Muscle of leg (tissue), 3 donors: ENCODE measurements at regions not wholly inside any gene's neighbourhood (a gene's known extent, or its start where the extent isn't known, plus 50 kb on each side); places are given as distances from the start of the nearest gene placed in this dataset.
A peak's percentile ranks its signal among the peaks of the same experiment; 100 is the strongest.

Experiments
- DNase-seq: peaks from one replicate; pipeline ENCODE4 v3.0.0; 2013
- H3K27ac ChIP-seq: one replicate; pipeline ENCODE4 v1.5.1; 2013; ENCODE audit warnings: mild to moderate bottlenecking, low read length, control low read depth
- H3K27me3 ChIP-seq: one replicate; pipeline ENCODE4 v1.6.1; 2013; ENCODE audit warnings: low read length; ENCODE audit not compliant: control insufficient read depth, insufficient read depth
- H3K36me3 ChIP-seq: one replicate; pipeline ENCODE4 v1.6.1; 2013; ENCODE audit warnings: low read length; ENCODE audit not compliant: control insufficient read depth, insufficient read depth
- H3K4me1 ChIP-seq: one replicate; pipeline ENCODE4 v1.6.1; 2013; ENCODE audit warnings: low read length; ENCODE audit not compliant: control insufficient read depth, insufficient read depth
- H3K4me3 ChIP-seq: one replicate; pipeline ENCODE4 v1.5.1; 2013; ENCODE audit warnings: low read length, control low read depth
- H3K9me3 ChIP-seq: replicated peaks from 2 replicates; pipeline ENCODE4 v1.6.1; 2013; ENCODE audit warnings: low read depth, low read length; ENCODE audit not compliant: control insufficient read depth
- WGBS: methylation state at CpG from one replicate; pipeline ENCODE4 v1.1.5; 2013; ENCODE audit warnings: missing lambda C conversion rate; ENCODE audit not compliant: insufficient coverage; 5-methylcytosine and 5-hydroxymethylcytosine counted together

- WGBS: 0% methylated on average over 1 of the region's 3 CpGs
Observed at GRCh38 chr13:53342623-53343360, 314.2 kb downstream of the OLFM4 start.

GRCh38 chr13:53343361-53343744 lies 314.7 kb downstream of the OLFM4 start:
- Histone ChIP-seq H3K4me3 (no peak overlapping the region), H3K4me1 (no peaks in the 10 kb centered on the region), H3K27ac (no peak overlapping the region), H3K9me3 (no peaks in the 10 kb centered on the region), H3K36me3 (no peaks in the 10 kb centered on the region), H3K27me3 (no peaks in the 10 kb centered on the region)
- no CpG with 5 or more reads among the region's 1 CpG for WGBS
- DNase-seq: no peak

More at GRCh38 chr13:53342623-53343360, 314.2 kb downstream of the OLFM4 start:
- H3K36me3 ChIP-seq: no peaks in the 10 kb centered on the region
- H3K27me3 ChIP-seq: no peaks in the 10 kb centered on the region
- H3K4me3 ChIP-seq: no peak overlapping the region
- no peaks in the 10 kb centered on the region for H3K4me1 ChIP-seq
- no peak overlapping the region for H3K27ac ChIP-seq
- H3K9me3 ChIP-seq: no peaks in the 10 kb centered on the region
- no peak for DNase-seq

- no CpG with 5 or more reads among the region's 1 CpG for WGBS
- Histone ChIP-seq H3K4me3 (no peak overlapping the region), H3K9me3 (no peaks in the 10 kb centered on the region), H3K27ac (no peak overlapping the region), H3K27me3 (no peaks in the 10 kb centered on the region), H3K36me3 (no peaks in the 10 kb centered on the region), H3K4me1 (no peaks in the 10 kb centered on the region)
- no peak for DNase-seq
Observed at GRCh38 chr13:53351021-53351420, 322.4 kb downstream of the OLFM4 start.

- Histone ChIP-seq H3K4me1 (no peaks in the 10 kb centered on the region), H3K27ac (no peak overlapping the region), H3K27me3 (no peaks in the 10 kb centered on the region), H3K36me3 (no peaks in the 10 kb centered on the region), H3K4me3 (no peak overlapping the region), H3K9me3 (no peaks in the 10 kb centered on the region)
- no peak for DNase-seq
- 81% methylated on average over 3 of the region's 3 CpGs for WGBS
Observed at GRCh38 chr13:53357582-53357981, 329.0 kb downstream of the OLFM4 start.

- Histone ChIP-seq H3K9me3 (no peaks in the 10 kb centered on the region), H3K4me1 (no peaks in the 10 kb centered on the region), H3K27ac (no peak overlapping the region), H3K4me3 (no peak overlapping the region), H3K36me3 (no peaks in the 10 kb centered on the region), H3K27me3 (no peaks in the 10 kb centered on the region)
- no peak for DNase-seq
- no CpG with 5 or more reads among the region's 2 CpGs for whole genome bisulfite sequencing
Observed at GRCh38 chr13:53368948-53369347, 340.3 kb downstream of the OLFM4 start.

- H3K4me1 ChIP-seq: no peaks in the 10 kb centered on the region
- H3K27ac ChIP-seq: no peak overlapping the region
- no peaks in the 10 kb centered on the region for H3K36me3 ChIP-seq
- H3K9me3 ChIP-seq: no peaks in the 10 kb centered on the region
- no peaks in the 10 kb centered on the region for H3K27me3 ChIP-seq
- peak; percentile 10 for DNase-seq
- no CpG with 5 or more reads among the region's 1 CpG for WGBS
- H3K4me3 ChIP-seq: no peak overlapping the region
Observed at GRCh38 chr13:53379485-53379884, 350.9 kb downstream of the OLFM4 start.

- no peaks in the 10 kb centered on the region for H3K36me3 ChIP-seq
- 57% methylated on average over 1 of the region's 3 CpGs for WGBS
- H3K4me3 ChIP-seq: no peak overlapping the region
- no peak for DNase-seq
- no peaks in the 10 kb centered on the region for H3K27me3 ChIP-seq
- no peaks in the 10 kb centered on the region for H3K4me1 ChIP-seq
- no peaks in the 10 kb centered on the region for H3K9me3 ChIP-seq
- no peak overlapping the region for H3K27ac ChIP-seq
Observed at GRCh38 chr13:53382008-53382407, 353.4 kb downstream of the OLFM4 start.

- H3K4me1 ChIP-seq: no peaks in the 10 kb centered on the region
- no peak overlapping the region for H3K27ac ChIP-seq
- no peaks in the 10 kb centered on the region for H3K36me3 ChIP-seq
- WGBS: no CpG with 5 or more reads among the region's 2 CpGs
- no peak overlapping the region for H3K4me3 ChIP-seq
- no peak for DNase-seq
- no peaks in the 10 kb centered on the region for H3K9me3 ChIP-seq
- no peaks in the 10 kb centered on the region for H3K27me3 ChIP-seq
Observed at GRCh38 chr13:53398051-53398450, 369.4 kb downstream of the OLFM4 start.

GRCh38 chr13:53405616-53406015 lies 377.0 kb downstream of the OLFM4 start:
- WGBS: 84% methylated on average over 4 of the region's 8 CpGs
- Histone ChIP-seq H3K9me3 (no peaks in the 10 kb centered on the region), H3K36me3 (no peaks in the 10 kb centered on the region), H3K4me1 (no peaks in the 10 kb centered on the region), H3K4me3 (no peak overlapping the region), H3K27me3 (no peaks in the 10 kb centered on the region), H3K27ac (no peak overlapping the region)
- DNase-seq: no peak

GRCh38 chr13:53408306-53408705 lies 379.7 kb downstream of the OLFM4 start:
- no peak for DNase-seq
- H3K4me3 ChIP-seq: no peak overlapping the region
- no peaks in the 10 kb centered on the region for H3K9me3 ChIP-seq
- no peaks in the 10 kb centered on the region for H3K4me1 ChIP-seq
- no peaks in the 10 kb centered on the region for H3K36me3 ChIP-seq
- no peak overlapping the region for H3K27ac ChIP-seq
- WGBS: no CpG with 5 or more reads among the region's 8 CpGs
- H3K27me3 ChIP-seq: no peaks in the 10 kb centered on the region
